ENCODE measurements at regions not wholly inside any gene's neighbourhood (a gene's known extent, or its start where the extent isn't known, plus 50 kb on each side); places are given as distances from the start of the nearest gene placed in this dataset.

GRCh38 chr18:40060562-40060961, 1894.5 kb upstream of the PIK3C3 start:
- H3K27me3 Mint-ChIP-seq (ENCODE audit: insufficient read depth, low read depth, poor library complexity), result peaks cover 2% of the 10 kb centered on the region
- H3K9me3 Mint-ChIP-seq, result no peaks in the 10 kb centered on the region
- Histone ChIP-seq H3K9me2 (ENCODE audit: insufficient read depth) (no peaks in the 10 kb centered on the region; the same call in 1 of the 2 replicates), H3K79me2 (replicated peaks; ENCODE audit: insufficient read depth) (no peaks in the 10 kb centered on the region), H3K27ac (ENCODE audit: low read depth) (no peak overlapping the region), H3K36me3 (ENCODE audit: insufficient read depth) (no peaks in the 10 kb centered on the region), H3F3A (replicated peaks; ENCODE audit: low read depth) (no peaks in the 10 kb centered on the region), H3K4me3 (no peak overlapping the region), H4K20me1 (replicated peaks; ENCODE audit: insufficient read depth) (no peaks in the 10 kb centered on the region), H3K4me1 (ENCODE audit: insufficient read depth) (no peaks in the 10 kb centered on the region), H3K4me2 (no peak overlapping the region), H2AFZ (no peak overlapping the region), H3K27me3 (ENCODE audit: insufficient read depth) (no peaks in the 10 kb centered on the region)
- no peak overlapping the region for H3K27ac Mint-ChIP-seq
- TF ChIP-seq EZH2 (IDR thresholded peaks at IDR 0.05; ENCODE audit: low read depth, unreplicated experiment), result no peak
- DNase-seq (ENCODE audit: low spot score), result no peak
- H3K36me3 Mint-ChIP-seq (ENCODE audit: low read depth), result no peaks in the 10 kb centered on the region
- ATAC-seq, result no peak
- no peak overlapping the region for H3K4me3 Mint-ChIP-seq
- H3K4me1 Mint-ChIP-seq, result peaks cover 5% of the 10 kb centered on the region; the same call in 2 of the 3 replicates

DNA sequence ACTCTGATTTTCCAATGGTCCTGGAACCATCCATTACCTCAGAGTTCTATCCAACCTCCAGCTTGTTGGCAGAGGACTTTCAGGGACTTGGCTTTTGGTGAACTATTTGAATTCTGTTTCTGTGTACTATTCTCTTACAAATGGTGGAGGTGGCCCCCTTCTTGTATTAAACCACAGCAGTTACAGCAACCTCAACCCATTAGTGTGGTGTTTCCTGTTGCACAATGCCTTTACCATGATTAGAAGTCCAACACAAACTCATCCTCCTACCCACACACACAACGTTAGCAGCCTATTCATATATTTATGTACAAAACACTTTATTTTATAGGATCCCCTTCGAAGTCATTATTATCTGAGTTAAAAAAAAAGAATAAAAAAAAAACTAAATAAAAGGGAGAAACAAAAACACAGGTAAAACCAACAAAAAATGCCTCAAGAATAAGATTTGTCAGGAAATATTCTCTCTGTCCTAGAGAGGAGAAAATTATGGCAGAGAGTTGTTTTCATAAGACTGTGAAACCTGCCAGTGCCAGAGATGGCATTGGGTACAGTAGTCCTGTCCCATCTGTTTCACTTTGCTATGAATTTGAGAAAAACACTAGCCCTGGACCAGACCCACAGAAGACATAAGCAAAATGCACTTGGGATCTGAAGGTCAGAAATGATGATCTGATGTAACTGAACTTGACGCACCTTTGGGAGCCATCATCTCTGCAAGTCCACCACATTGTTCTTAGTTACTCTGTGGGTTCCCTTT, 1896.0 kb upstream of the PIK3C3 start:
- no peak for ATAC-seq
- no peak overlapping the region for H3K27ac Mint-ChIP-seq
- H3K27me3 ChIP-seq (ENCODE audit: insufficient read depth), result no peaks in the 10 kb centered on the region
- no peaks in the 10 kb centered on the region for H3K36me3 ChIP-seq (ENCODE audit: insufficient read depth)
- no peaks in the 10 kb centered on the region for H3K79me2 ChIP-seq (replicated peaks; ENCODE audit: insufficient read depth)
- no peaks in the 10 kb centered on the region for H3K4me1 ChIP-seq (ENCODE audit: insufficient read depth)
- no peaks in the 10 kb centered on the region for H3K9me3 Mint-ChIP-seq
- DNase-seq (ENCODE audit: low spot score), result no peak
- H3K4me2 ChIP-seq, result no peak overlapping the region
- H3K27me3 Mint-ChIP-seq (ENCODE audit: insufficient read depth, low read depth, poor library complexity), result peaks cover 2% of the 10 kb centered on the region
- H3K4me3 ChIP-seq, result no peak overlapping the region
- H4K20me1 ChIP-seq (replicated peaks; ENCODE audit: insufficient read depth), result no peaks in the 10 kb centered on the region
- H3K4me3 Mint-ChIP-seq, result no peak overlapping the region
- peaks cover 4% of the 10 kb centered on the region; the same call in 1 of the 2 replicates for H3K9me2 ChIP-seq (ENCODE audit: insufficient read depth)
- H3K27ac ChIP-seq (ENCODE audit: low read depth), result no peak overlapping the region
- H3K4me1 Mint-ChIP-seq, result peaks cover 5% of the 10 kb centered on the region; the same call in 2 of the 3 replicates
- no peaks in the 10 kb centered on the region for H3K36me3 Mint-ChIP-seq (ENCODE audit: low read depth)
- H2AFZ ChIP-seq, result no peak overlapping the region
- no peaks in the 10 kb centered on the region for H3F3A ChIP-seq (replicated peaks; ENCODE audit: low read depth)
- TF ChIP-seq, protein P1, sequence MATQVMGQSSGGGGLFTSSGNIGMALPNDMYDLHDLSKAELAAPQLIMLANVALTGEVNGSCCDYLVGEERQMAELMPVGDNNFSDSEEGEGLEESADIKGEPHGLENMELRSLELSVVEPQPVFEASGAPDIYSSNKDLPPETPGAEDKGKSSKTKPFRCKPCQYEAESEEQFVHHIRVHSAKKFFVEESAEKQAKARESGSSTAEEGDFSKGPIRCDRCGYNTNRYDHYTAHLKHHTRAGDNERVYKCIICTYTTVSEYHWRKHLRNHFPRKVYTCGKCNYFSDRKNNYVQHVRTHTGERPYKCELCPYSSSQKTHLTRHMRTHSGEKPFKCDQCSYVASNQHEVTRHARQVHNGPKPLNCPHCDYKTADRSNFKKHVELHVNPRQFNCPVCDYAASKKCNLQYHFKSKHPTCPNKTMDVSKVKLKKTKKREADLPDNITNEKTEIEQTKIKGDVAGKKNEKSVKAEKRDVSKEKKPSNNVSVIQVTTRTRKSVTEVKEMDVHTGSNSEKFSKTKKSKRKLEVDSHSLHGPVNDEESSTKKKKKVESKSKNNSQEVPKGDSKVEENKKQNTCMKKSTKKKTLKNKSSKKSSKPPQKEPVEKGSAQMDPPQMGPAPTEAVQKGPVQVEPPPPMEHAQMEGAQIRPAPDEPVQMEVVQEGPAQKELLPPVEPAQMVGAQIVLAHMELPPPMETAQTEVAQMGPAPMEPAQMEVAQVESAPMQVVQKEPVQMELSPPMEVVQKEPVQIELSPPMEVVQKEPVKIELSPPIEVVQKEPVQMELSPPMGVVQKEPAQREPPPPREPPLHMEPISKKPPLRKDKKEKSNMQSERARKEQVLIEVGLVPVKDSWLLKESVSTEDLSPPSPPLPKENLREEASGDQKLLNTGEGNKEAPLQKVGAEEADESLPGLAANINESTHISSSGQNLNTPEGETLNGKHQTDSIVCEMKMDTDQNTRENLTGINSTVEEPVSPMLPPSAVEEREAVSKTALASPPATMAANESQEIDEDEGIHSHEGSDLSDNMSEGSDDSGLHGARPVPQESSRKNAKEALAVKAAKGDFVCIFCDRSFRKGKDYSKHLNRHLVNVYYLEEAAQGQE (IDR thresholded peaks at IDR 0.05; ENCODE audit: unreplicated experiment), result no peak
- TF ChIP-seq, protein P2, sequence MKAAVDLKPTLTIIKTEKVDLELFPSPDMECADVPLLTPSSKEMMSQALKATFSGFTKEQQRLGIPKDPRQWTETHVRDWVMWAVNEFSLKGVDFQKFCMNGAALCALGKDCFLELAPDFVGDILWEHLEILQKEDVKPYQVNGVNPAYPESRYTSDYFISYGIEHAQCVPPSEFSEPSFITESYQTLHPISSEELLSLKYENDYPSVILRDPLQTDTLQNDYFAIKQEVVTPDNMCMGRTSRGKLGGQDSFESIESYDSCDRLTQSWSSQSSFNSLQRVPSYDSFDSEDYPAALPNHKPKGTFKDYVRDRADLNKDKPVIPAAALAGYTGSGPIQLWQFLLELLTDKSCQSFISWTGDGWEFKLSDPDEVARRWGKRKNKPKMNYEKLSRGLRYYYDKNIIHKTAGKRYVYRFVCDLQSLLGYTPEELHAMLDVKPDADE (IDR thresholded peaks at IDR 0.05), result no peak
- TF ChIP-seq POLR2AphosphoS5 (IDR thresholded peaks at IDR 0.05; ENCODE audit: low read depth), result no peak
- no peak for TF ChIP-seq CTCF (conservative IDR thresholded peaks at IDR 0.05; ENCODE audit: low read depth in 2 of 2)
- TF ChIP-seq NANOG (IDR thresholded peaks at IDR 0.05; ENCODE audit: borderline replicate concordance), result no peak
- TF ChIP-seq CREB1 (CRISPR knock-in tag; IDR thresholded peaks at IDR 0.05; ENCODE audit: low read depth), result no peak
- TF ChIP-seq EZH2 (IDR thresholded peaks at IDR 0.05; ENCODE audit: low read depth, unreplicated experiment), result no peak
- TF ChIP-seq JUNB (IDR thresholded peaks at IDR 0.05; ENCODE audit: unreplicated experiment), result no peak
- no peak for TF ChIP-seq EZH2phosphoT487 (IDR thresholded peaks at IDR 0.05; ENCODE audit: unreplicated experiment)
- no peak for TF ChIP-seq ZNF331 (CRISPR knock-in tag; IDR thresholded peaks at IDR 0.05; ENCODE audit: low read depth)
- TF ChIP-seq STAT1 (IDR thresholded peaks at IDR 0.05; ENCODE audit: unreplicated experiment), result no peak
- TF ChIP-seq ZNF114 (CRISPR knock-in tag; IDR thresholded peaks at IDR 0.05), result no peak

Data from GM23338 (cell line).